Spleen (tissue), 11 donors: ENCODE measurements at regions not wholly inside any gene's neighbourhood (a gene's known extent, or its start where the extent isn't known, plus 50 kb on each side); places are given as distances from the start of the nearest gene placed in this dataset.

Experiments
- DNase-seq: peaks from one replicate; pipeline ENCODE4 v3.0.0-alpha.2; 2020
- H3K27ac ChIP-seq, 8 donors: fragments of 200-600 bp; sonication (generic) in 7 of 8; 1 replicate in 4 of 8; 2 replicates in 4 of 8; pipeline versions ENCODE4 v1.5.0 to v1.8.0; 2016 to 2021; ENCODE audit warnings: inconsistent platforms in 4 of 8, mild to moderate bottlenecking in 4 of 8, moderate library complexity in 1 of 8
- H3K27me3 ChIP-seq, 7 donors: fragments of 200-600 bp; sonication (generic) in 6 of 7; replicated peaks in 1 of 7; 1 replicate in 4 of 7; 2 replicates in 3 of 7; pipeline versions ENCODE4 v1.5.0 to v1.8.0; 2016 to 2021; ENCODE audit warnings: inconsistent platforms in 3 of 7, mild to moderate bottlenecking in 1 of 7
- H3K36me3 ChIP-seq, 6 donors: fragments of 200-600 bp; sonication (generic) in 5 of 6; 1 replicate in 4 of 6; 2 replicates in 2 of 6; pipeline versions ENCODE4 v1.5.0 to v1.8.0; 2016 to 2021; ENCODE audit warnings: inconsistent platforms in 2 of 6
- H3K4me1 ChIP-seq, 6 donors: fragments of 200-600 bp; sonication (generic) in 5 of 6; 1 replicate in 3 of 6; 2 replicates in 3 of 6; pipeline versions ENCODE4 v1.5.0 to v1.8.0; 2016 to 2021; ENCODE audit warnings: inconsistent platforms in 3 of 6
- H3K4me3 ChIP-seq, 8 donors: fragments of 200-600 bp; sonication (generic) in 7 of 8; 1 replicate in 4 of 8; 2 replicates in 4 of 8; pipeline versions ENCODE4 v1.5.0 to v1.8.0; 2016 to 2021; ENCODE audit warnings: inconsistent platforms in 4 of 8, mild to moderate bottlenecking in 4 of 8, moderate library complexity in 2 of 8
- H3K9me3 ChIP-seq, 8 donors: fragments of 200-600 bp; sonication (generic) in 7 of 8; 1 replicate in 4 of 8; 2 replicates in 4 of 8; pipeline versions ENCODE4 v1.5.0 to v1.8.0; 2016 to 2021; ENCODE audit warnings: inconsistent platforms in 4 of 8
- CTCF ChIP-seq, 11 experiments: fragments of 200-600 bp in 7 of 11; fragments of 450-650 bp in 4 of 11; sonication (generic) in 4 of 11; IDR thresholded peaks in 8 of 11; conservative IDR thresholded peaks in 3 of 11; 1 replicate in 7 of 11; 2 replicates in 4 of 11; pipeline versions ENCODE4 v1.4.0 to v1.8.0; 2016 to 2021; ENCODE audit warnings: antibody characterized with exemption in 11 of 11, inconsistent platforms in 4 of 11, mild to moderate bottlenecking in 1 of 11
- POLR2A ChIP-seq, 3 donors: fragments of 450-650 bp; IDR thresholded peaks; one replicate each; pipeline ENCODE4 v1.5.1; 2017; ENCODE audit warnings: antibody characterized with exemption in 3 of 3, mild to moderate bottlenecking in 1 of 3
- POLR2AphosphoS5 ChIP-seq, 3 donors: sonication (generic); formaldehyde crosslinking; IDR thresholded peaks; one replicate each; pipeline ENCODE4 v1.5.1; 2017; ENCODE audit warnings: antibody characterized with exemption in 3 of 3
- WGBS, 5 donors: extraction: QIAGEN DNeasy Blood & Tissue Kit in 3 of 5; methylation state at CpG; one replicate each; pipeline versions ENCODE4 v1.1.5 to v1.1.7; 2013 to 2018; 5-methylcytosine and 5-hydroxymethylcytosine counted together
- intact Hi-C: fragments of 100-400 bp; cut with DNase I; formaldehyde crosslinking; loops from one replicate; pipeline ENCODE4 v1.15.0; 2023; ENCODE audit warnings: low total_unique reads
- donor health status: healthy with polysubstance abuse.
- donor health status: DM: no; HTN: no; CAD: no; lungs with moderate emphysema.
- donor health status: DM: no; HTN: no; CAD: no.
- donor health status: Bipolar disorder and iron deficiency.
- donor health status: healthy.
- donor health status: DM: no; HTN: no; CAD: no.
- donor health status: DM: yes; HTN: yes; CAD: no.

- intact Hi-C loops, result no loop called here
- no peak for TF ChIP-seq CTCF (IDR thresholded peaks at IDR 0.05 in 8 of 11, conservative IDR thresholded peaks at IDR 0.05 in 3 of 11)
- no peak for TF ChIP-seq POLR2AphosphoS5 (IDR thresholded peaks at IDR 0.05)
- no peak for TF ChIP-seq POLR2A (IDR thresholded peaks at IDR 0.05)
- no peaks in the 10 kb centered on the region for H3K9me3 ChIP-seq
- H3K27me3 ChIP-seq, result no peaks in the 10 kb centered on the region
- no peaks in the 10 kb centered on the region for H3K36me3 ChIP-seq
- no peak overlapping the region for H3K4me3 ChIP-seq
- WGBS, 5 donors, result 49 to 69% (median 56%) methylated on average over 5 of the region's 5 CpGs
- H3K4me1 ChIP-seq, result peaks cover 0 to 51% (median 13%) of the 10 kb centered on the region in 6 donors
- DNase-seq, result no peak
- H3K27ac ChIP-seq, result peak overlapping the region in 4 of 8 donors; percentile 0 to 66 (median 35)
These were observed 146.1 kb upstream of the ZEB2 start for GRCh38 chr2:144666032-144666431.

- H3K36me3 ChIP-seq, result no peaks in the 10 kb centered on the region
- peak overlapping the region in 4 of 8 donors; percentile 79 to 83 (median 80) for H3K27ac ChIP-seq
- H3K27me3 ChIP-seq, result no peaks in the 10 kb centered on the region
- intact Hi-C loops, result no loop called here
- H3K4me1 ChIP-seq, result peaks cover 0 to 44% (median 17%) of the 10 kb centered on the region in 6 donors
- 54 to 71% (median 59%) methylated on average over 6 of the region's 6 CpGs for whole genome bisulfite sequencing, 5 donors
- H3K9me3 ChIP-seq, result no peaks in the 10 kb centered on the region
- DNase-seq, result no peak
- H3K4me3 ChIP-seq, result no peak overlapping the region
- no peak for TF ChIP-seq POLR2A (IDR thresholded peaks at IDR 0.05)
- TF ChIP-seq CTCF (IDR thresholded peaks at IDR 0.05 in 8 of 11, conservative IDR thresholded peaks at IDR 0.05 in 3 of 11), result no peak
- TF ChIP-seq POLR2AphosphoS5 (IDR thresholded peaks at IDR 0.05), result no peak
These were observed 143.3 kb upstream of the ZEB2 start for GRCh38 chr2:144663207-144663606.

- Histone ChIP-seq H3K9me3 (no peaks in the 10 kb centered on the region), H3K27me3 (no peaks in the 10 kb centered on the region), H3K4me1 (peaks cover 0 to 36% (median 13%) of the 10 kb centered on the region in 6 donors), H3K27ac (peak overlapping the region; percentile 15 to 83 (median 69)), H3K4me3 (no peak overlapping the region), H3K36me3 (no peaks in the 10 kb centered on the region)
- WGBS, 5 donors, result 59 to 61% (median 60%) methylated on average over 5 of the region's 5 CpGs
- no peak for TF ChIP-seq POLR2AphosphoS5 (IDR thresholded peaks at IDR 0.05)
- TF ChIP-seq POLR2A (IDR thresholded peaks at IDR 0.05), result no peak
- no peak for TF ChIP-seq CTCF (IDR thresholded peaks at IDR 0.05 in 8 of 11, conservative IDR thresholded peaks at IDR 0.05 in 3 of 11)
- DNase-seq, result no peak
- intact Hi-C loops, result no loop called here
These were observed 140.8 kb upstream of the ZEB2 start for GRCh38 chr2:144660518-144661316.

- DNase-seq, result no peak
- Histone ChIP-seq H3K4me3 (no peak overlapping the region), H3K27me3 (no peaks in the 10 kb centered on the region), H3K36me3 (no peaks in the 10 kb centered on the region), H3K27ac (peak overlapping the region in 7 of 8 donors; percentile 30 to 83 (median 79)), H3K4me1 (peaks cover 0 to 33% (median 13%) of the 10 kb centered on the region in 6 donors), H3K9me3 (no peaks in the 10 kb centered on the region)
- WGBS, 5 donors, result 61 to 91% (median 82%) methylated on average over 10 of the region's 10 CpGs
- TF ChIP-seq POLR2AphosphoS5 (IDR thresholded peaks at IDR 0.05), result peak in 1 of 3 donors; percentile 54
- TF ChIP-seq POLR2A (IDR thresholded peaks at IDR 0.05), result no peak
- no peak for TF ChIP-seq CTCF (IDR thresholded peaks at IDR 0.05 in 8 of 11, conservative IDR thresholded peaks at IDR 0.05 in 3 of 11)
- intact Hi-C loops, result no loop called here
These were observed 139.9 kb upstream of the ZEB2 start for GRCh38 chr2:144659731-144660275.
